HEK293 (cell line): ENCODE measurements at regions not wholly inside any gene's neighbourhood (a gene's known extent, or its start where the extent isn't known, plus 50 kb on each side); places are given as distances from the start of the nearest gene placed in this dataset.

Experiments
- CTCF ChIA-PET: fragments of 350-600 bp; formaldehyde crosslinking; extraction: SDS; loops from one replicate; lab custom pipeline; 2021; ENCODE audit warnings: antibody characterized with exemption; lab: Yijun Ruan, JAX
- POLR2A ChIA-PET: fragments of 300-600 bp; formaldehyde crosslinking; extraction: SDS; loops from one replicate; lab custom pipeline; 2020; ENCODE audit warnings: antibody characterized with exemption, inconsistent platforms; lab: Yijun Ruan, JAX
- H3K27ac ChIP-seq: fragments of 200-500 bp; sonication (Bioruptor generic); 2 replicates; pipeline ENCODE4 v1.5.1; 2014; ENCODE audit warnings: low read depth, low read length, control low read depth, inconsistent platforms; ENCODE audit errors: extremely low read depth
- H3K36me3 ChIP-seq, 2 experiments: fragments of 200-500 bp in 1 of 2; sonication (Bioruptor generic) in 1 of 2; 1 replicate in 1 of 2; 2 replicates in 1 of 2; pipeline ENCODE4 v1.5.1; 2014 to 2017; ENCODE audit warnings: inconsistent platforms in 2 of 2, low read length in 2 of 2; ENCODE audit not compliant: control insufficient read depth in 2 of 2, insufficient read depth in 1 of 2
- H3K4me1 ChIP-seq: fragments of 200-500 bp; sonication (Bioruptor generic); 2 replicates; pipeline ENCODE4 v1.5.1; 2014; ENCODE audit warnings: mild to moderate bottlenecking, low read length, inconsistent platforms; ENCODE audit not compliant: control insufficient read depth, insufficient read depth
- H3K4me3 ChIP-seq: 2 replicates; pipeline ENCODE4 v1.5.1; 2011; ENCODE audit warnings: low read depth, mild to moderate bottlenecking, control low read depth, low read length, moderate library complexity
- H3K9me3 ChIP-seq: fragments of 200-500 bp; sonication (Bioruptor generic); 2 replicates; pipeline ENCODE4 v1.5.1; 2014; ENCODE audit warnings: low read depth, low read length, inconsistent platforms; ENCODE audit not compliant: control insufficient read depth, insufficient read depth
- GLI2 ChIP-seq: fragments of 450-650 bp; formaldehyde crosslinking; IDR thresholded peaks from 2 replicates; pipeline ENCODE4; 2017; ENCODE audit warnings: missing biosample characterization, missing genetic modification characterization, low read depth, borderline replicate concordance
- HOXD13 ChIP-seq: sonication (generic); formaldehyde crosslinking; IDR thresholded peaks from 2 replicates; pipeline ENCODE4 v1.8.0; 2022; ENCODE audit warnings: missing genetic modification reagents, borderline replicate concordance
- REPIN1 ChIP-seq: fragments of 450-650 bp; formaldehyde crosslinking; IDR thresholded peaks from 2 replicates; pipeline ENCODE4 v1.5.1; 2017; ENCODE audit warnings: missing biosample characterization, missing genetic modification characterization, low read depth
- SALL2 ChIP-seq: fragments of 450-650 bp; formaldehyde crosslinking; IDR thresholded peaks from 2 replicates; pipeline ENCODE4 v1.5.0; 2017; ENCODE audit warnings: missing biosample characterization, mild to moderate bottlenecking, missing genetic modification characterization, borderline replicate concordance
- ZBTB17 ChIP-seq: fragments of 450-650 bp; formaldehyde crosslinking; IDR thresholded peaks from 2 replicates; pipeline ENCODE4 v1.5.1; 2016; ENCODE audit warnings: missing biosample characterization, missing genetic modification characterization
- ZIC2 ChIP-seq: fragments of 450-650 bp; formaldehyde crosslinking; IDR thresholded peaks from 2 replicates; pipeline ENCODE4 v1.5.1; 2016; ENCODE audit warnings: missing biosample characterization, missing genetic modification characterization
- ZNF157 ChIP-seq: fragments of 450-650 bp; formaldehyde crosslinking; IDR thresholded peaks from 2 replicates; pipeline ENCODE4 v1.5.1; 2016; ENCODE audit warnings: missing biosample characterization, missing genetic modification characterization
- ZNF211 ChIP-seq: fragments of 450-650 bp; formaldehyde crosslinking; IDR thresholded peaks from 2 replicates; pipeline ENCODE4 v1.5.1; 2016; ENCODE audit warnings: low read depth, missing biosample characterization, missing genetic modification characterization
- ZNF221 ChIP-seq: fragments of 450-650 bp; formaldehyde crosslinking; IDR thresholded peaks from 2 replicates; pipeline ENCODE4 v1.5.1; 2017; ENCODE audit warnings: missing biosample characterization, missing genetic modification characterization, borderline replicate concordance
- ZNF37A ChIP-seq: fragments of 450-650 bp; IDR thresholded peaks from 2 replicates; pipeline ENCODE4 v1.5.1; 2018; ENCODE audit warnings: missing biosample characterization, missing genetic modification characterization
- ZNF560 ChIP-seq: fragments of 450-650 bp; formaldehyde crosslinking; IDR thresholded peaks from 2 replicates; pipeline ENCODE4 v1.5.1; 2017; ENCODE audit warnings: missing biosample characterization, missing genetic modification characterization, borderline replicate concordance
- ZNF561 ChIP-seq: fragments of 450-650 bp; IDR thresholded peaks from 2 replicates; pipeline ENCODE4 v1.5.1; 2018; ENCODE audit warnings: missing biosample characterization, missing genetic modification characterization, borderline replicate concordance
- ZNF610 ChIP-seq: fragments of 450-650 bp; formaldehyde crosslinking; IDR thresholded peaks from 2 replicates; pipeline ENCODE4 v1.5.1; 2016; ENCODE audit warnings: missing biosample characterization, missing genetic modification characterization, borderline replicate concordance
- ZNF626 ChIP-seq: fragments of 450-650 bp; sonication (Bioruptor Pico); formaldehyde crosslinking; IDR thresholded peaks from 2 replicates; pipeline ENCODE4 v1.5.1; 2018; ENCODE audit warnings: missing biosample characterization, missing genetic modification characterization, inconsistent platforms
- ZNF777 ChIP-seq: fragments of 450-650 bp; formaldehyde crosslinking; IDR thresholded peaks from 2 replicates; pipeline ENCODE4 v1.5.1; 2017; ENCODE audit warnings: missing biosample characterization, missing genetic modification characterization, borderline replicate concordance
- ZSCAN23 ChIP-seq: fragments of 450-650 bp; formaldehyde crosslinking; IDR thresholded peaks from 2 replicates; pipeline ENCODE4 v1.5.1; 2016; ENCODE audit warnings: missing biosample characterization, missing genetic modification characterization
- TF ChIP-seq, protein P1 (sequence below): fragments of 450-650 bp; IDR thresholded peaks from 2 replicates; pipeline ENCODE4 v1.5.1; 2018; ENCODE audit warnings: missing biosample characterization, missing genetic modification characterization
- TF ChIP-seq, protein P2 (sequence below): fragments of 450-650 bp; formaldehyde crosslinking; IDR thresholded peaks from 2 replicates; pipeline ENCODE4 v1.5.1; 2016; ENCODE audit warnings: missing biosample characterization, missing genetic modification characterization, borderline replicate concordance
- TF ChIP-seq, protein P3 (sequence below): fragments of 450-650 bp; formaldehyde crosslinking; IDR thresholded peaks from 2 replicates; pipeline ENCODE4 v1.5.1; 2016; ENCODE audit warnings: missing biosample characterization, missing genetic modification characterization
- TF ChIP-seq, protein P4 (sequence below): fragments of 450-650 bp; formaldehyde crosslinking; IDR thresholded peaks from 2 replicates; pipeline ENCODE4 v1.5.1; 2016; ENCODE audit warnings: missing biosample characterization, missing genetic modification characterization
- TF ChIP-seq, protein P5 (sequence below): fragments of 450-650 bp; formaldehyde crosslinking; IDR thresholded peaks from 2 replicates; pipeline ENCODE4 v1.5.1; 2016; ENCODE audit warnings: missing biosample characterization, missing genetic modification characterization
- TF ChIP-seq, protein P6 (sequence below): IDR thresholded peaks from 2 replicates; pipeline ENCODE4 v1.6.1; 2011; ENCODE audit warnings: mild to moderate bottlenecking, low read depth, low read length, borderline replicate concordance

DNA sequence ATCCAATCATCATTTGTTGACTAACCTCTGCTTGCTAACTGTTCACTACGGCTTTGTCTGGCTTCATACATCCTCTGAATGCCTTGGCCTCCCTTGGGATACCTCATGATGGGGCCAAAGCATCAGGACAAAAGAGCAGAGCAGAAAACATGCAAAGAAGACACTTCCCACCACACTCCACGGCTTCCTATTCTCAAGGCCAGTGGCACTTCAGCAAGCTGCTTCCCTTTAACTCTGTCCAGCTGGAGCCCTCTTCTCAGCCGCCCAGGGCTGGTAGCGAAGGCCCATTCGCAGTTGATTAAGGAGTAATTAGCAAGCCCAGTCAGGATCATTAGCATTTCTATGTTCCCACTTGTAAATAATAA, 224.3 kb upstream of the FGGY start:
- Histone ChIP-seq H3K36me3 (no peaks in the 10 kb centered on the region), H3K9me3 (no peaks in the 10 kb centered on the region), H3K4me1 (peaks cover 11% of the 10 kb centered on the region), H3K4me3 (no peak overlapping the region), H3K27ac (no peak overlapping the region)
- POLR2A ChIA-PET: no interaction called here
- CTCF ChIA-PET: interaction anchor here (2.0 kb wide), 1 partner anchor 11 kb away, joined by 6 read pairs; no protein-coding TSS in a partner anchor
- no peak for TF ChIP-seq ZSCAN23
- no peak for TF ChIP-seq ZNF211 (tag by site-specific recombination)
- TF ChIP-seq, protein P1, sequence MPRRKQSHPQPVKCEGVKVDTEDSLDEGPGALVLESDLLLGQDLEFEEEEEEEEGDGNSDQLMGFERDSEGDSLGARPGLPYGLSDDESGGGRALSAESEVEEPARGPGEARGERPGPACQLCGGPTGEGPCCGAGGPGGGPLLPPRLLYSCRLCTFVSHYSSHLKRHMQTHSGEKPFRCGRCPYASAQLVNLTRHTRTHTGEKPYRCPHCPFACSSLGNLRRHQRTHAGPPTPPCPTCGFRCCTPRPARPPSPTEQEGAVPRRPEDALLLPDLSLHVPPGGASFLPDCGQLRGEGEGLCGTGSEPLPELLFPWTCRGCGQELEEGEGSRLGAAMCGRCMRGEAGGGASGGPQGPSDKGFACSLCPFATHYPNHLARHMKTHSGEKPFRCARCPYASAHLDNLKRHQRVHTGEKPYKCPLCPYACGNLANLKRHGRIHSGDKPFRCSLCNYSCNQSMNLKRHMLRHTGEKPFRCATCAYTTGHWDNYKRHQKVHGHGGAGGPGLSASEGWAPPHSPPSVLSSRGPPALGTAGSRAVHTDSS (tag by site-specific recombination): no peak
- TF ChIP-seq SALL2 (tag by site-specific recombination): no peak
- TF ChIP-seq ZNF560 (tag by site-specific recombination): no peak
- TF ChIP-seq, protein P2, sequence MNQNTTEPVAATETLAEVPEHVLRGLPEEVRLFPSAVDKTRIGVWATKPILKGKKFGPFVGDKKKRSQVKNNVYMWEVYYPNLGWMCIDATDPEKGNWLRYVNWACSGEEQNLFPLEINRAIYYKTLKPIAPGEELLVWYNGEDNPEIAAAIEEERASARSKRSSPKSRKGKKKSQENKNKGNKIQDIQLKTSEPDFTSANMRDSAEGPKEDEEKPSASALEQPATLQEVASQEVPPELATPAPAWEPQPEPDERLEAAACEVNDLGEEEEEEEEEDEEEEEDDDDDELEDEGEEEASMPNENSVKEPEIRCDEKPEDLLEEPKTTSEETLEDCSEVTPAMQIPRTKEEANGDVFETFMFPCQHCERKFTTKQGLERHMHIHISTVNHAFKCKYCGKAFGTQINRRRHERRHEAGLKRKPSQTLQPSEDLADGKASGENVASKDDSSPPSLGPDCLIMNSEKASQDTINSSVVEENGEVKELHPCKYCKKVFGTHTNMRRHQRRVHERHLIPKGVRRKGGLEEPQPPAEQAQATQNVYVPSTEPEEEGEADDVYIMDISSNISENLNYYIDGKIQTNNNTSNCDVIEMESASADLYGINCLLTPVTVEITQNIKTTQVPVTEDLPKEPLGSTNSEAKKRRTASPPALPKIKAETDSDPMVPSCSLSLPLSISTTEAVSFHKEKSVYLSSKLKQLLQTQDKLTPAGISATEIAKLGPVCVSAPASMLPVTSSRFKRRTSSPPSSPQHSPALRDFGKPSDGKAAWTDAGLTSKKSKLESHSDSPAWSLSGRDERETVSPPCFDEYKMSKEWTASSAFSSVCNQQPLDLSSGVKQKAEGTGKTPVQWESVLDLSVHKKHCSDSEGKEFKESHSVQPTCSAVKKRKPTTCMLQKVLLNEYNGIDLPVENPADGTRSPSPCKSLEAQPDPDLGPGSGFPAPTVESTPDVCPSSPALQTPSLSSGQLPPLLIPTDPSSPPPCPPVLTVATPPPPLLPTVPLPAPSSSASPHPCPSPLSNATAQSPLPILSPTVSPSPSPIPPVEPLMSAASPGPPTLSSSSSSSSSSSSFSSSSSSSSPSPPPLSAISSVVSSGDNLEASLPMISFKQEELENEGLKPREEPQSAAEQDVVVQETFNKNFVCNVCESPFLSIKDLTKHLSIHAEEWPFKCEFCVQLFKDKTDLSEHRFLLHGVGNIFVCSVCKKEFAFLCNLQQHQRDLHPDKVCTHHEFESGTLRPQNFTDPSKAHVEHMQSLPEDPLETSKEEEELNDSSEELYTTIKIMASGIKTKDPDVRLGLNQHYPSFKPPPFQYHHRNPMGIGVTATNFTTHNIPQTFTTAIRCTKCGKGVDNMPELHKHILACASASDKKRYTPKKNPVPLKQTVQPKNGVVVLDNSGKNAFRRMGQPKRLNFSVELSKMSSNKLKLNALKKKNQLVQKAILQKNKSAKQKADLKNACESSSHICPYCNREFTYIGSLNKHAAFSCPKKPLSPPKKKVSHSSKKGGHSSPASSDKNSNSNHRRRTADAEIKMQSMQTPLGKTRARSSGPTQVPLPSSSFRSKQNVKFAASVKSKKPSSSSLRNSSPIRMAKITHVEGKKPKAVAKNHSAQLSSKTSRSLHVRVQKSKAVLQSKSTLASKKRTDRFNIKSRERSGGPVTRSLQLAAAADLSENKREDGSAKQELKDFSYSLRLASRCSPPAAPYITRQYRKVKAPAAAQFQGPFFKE: no peak
- no peak for TF ChIP-seq ZNF777 (tag by site-specific recombination)
- TF ChIP-seq ZNF626 (tag by site-specific recombination): no peak
- TF ChIP-seq ZBTB17 (tag by site-specific recombination): no peak
- TF ChIP-seq ZNF157: no peak
- TF ChIP-seq, protein P3, sequence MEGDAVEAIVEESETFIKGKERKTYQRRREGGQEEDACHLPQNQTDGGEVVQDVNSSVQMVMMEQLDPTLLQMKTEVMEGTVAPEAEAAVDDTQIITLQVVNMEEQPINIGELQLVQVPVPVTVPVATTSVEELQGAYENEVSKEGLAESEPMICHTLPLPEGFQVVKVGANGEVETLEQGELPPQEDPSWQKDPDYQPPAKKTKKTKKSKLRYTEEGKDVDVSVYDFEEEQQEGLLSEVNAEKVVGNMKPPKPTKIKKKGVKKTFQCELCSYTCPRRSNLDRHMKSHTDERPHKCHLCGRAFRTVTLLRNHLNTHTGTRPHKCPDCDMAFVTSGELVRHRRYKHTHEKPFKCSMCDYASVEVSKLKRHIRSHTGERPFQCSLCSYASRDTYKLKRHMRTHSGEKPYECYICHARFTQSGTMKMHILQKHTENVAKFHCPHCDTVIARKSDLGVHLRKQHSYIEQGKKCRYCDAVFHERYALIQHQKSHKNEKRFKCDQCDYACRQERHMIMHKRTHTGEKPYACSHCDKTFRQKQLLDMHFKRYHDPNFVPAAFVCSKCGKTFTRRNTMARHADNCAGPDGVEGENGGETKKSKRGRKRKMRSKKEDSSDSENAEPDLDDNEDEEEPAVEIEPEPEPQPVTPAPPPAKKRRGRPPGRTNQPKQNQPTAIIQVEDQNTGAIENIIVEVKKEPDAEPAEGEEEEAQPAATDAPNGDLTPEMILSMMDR (tag by site-specific recombination): no peak
- no peak for TF ChIP-seq ZIC2 (tag by site-specific recombination)
- TF ChIP-seq, protein P4, sequence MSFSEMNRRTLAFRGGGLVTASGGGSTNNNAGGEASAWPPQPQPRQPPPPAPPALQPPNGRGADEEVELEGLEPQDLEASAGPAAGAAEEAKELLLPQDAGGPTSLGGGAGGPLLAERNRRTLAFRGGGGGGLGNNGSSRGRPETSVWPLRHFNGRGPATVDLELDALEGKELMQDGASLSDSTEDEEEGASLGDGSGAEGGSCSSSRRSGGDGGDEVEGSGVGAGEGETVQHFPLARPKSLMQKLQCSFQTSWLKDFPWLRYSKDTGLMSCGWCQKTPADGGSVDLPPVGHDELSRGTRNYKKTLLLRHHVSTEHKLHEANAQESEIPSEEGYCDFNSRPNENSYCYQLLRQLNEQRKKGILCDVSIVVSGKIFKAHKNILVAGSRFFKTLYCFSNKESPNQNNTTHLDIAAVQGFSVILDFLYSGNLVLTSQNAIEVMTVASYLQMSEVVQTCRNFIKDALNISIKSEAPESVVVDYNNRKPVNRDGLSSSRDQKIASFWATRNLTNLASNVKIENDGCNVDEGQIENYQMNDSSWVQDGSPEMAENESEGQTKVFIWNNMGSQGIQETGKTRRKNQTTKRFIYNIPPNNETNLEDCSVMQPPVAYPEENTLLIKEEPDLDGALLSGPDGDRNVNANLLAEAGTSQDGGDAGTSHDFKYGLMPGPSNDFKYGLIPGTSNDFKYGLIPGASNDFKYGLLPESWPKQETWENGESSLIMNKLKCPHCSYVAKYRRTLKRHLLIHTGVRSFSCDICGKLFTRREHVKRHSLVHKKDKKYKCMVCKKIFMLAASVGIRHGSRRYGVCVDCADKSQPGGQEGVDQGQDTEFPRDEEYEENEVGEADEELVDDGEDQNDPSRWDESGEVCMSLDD (tag by site-specific recombination): no peak

DNA sequence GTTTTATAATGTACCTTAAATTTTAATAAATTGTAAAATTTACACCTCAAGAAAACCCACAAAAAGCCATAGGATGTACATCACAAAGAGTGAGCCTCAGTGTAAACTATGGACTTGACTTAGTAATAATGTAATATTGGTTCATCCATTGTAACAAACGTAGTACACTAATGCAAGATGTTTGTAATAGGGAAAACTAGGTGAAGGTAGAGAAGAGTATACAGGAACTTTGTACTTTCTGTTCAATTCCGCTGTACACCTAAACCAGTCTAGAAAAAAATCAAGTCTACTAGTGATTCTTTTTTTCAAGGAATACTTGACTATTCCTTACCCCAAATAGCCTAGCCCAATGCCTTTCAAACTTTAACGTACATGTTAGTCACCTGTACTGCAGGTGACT, 222.3 kb upstream of the FGGY start:
- ChIA-PET CTCF (interaction anchor here (0.6 kb wide), 1 partner anchor 318 kb away, joined by 3 read pairs; no protein-coding TSS in a partner anchor), POLR2A (no interaction called here)
- no peaks in the 10 kb centered on the region for H3K9me3 ChIP-seq
- H3K27ac ChIP-seq: no peak overlapping the region
- H3K4me3 ChIP-seq: no peak overlapping the region
- peaks cover 26% of the 10 kb centered on the region for H3K4me1 ChIP-seq
- H3K36me3 ChIP-seq: no peaks in the 10 kb centered on the region
- TF ChIP-seq ZNF37A (tag by site-specific recombination) (no peak), REPIN1 (tag by site-specific recombination) (no peak), ZNF561 (no peak), ZNF610 (tag by site-specific recombination) (no peak), GLI2 (no peak), HOXD13 (CRISPR knock-in tag) (no peak), ZNF221 (no peak)
- TF ChIP-seq, protein P5, sequence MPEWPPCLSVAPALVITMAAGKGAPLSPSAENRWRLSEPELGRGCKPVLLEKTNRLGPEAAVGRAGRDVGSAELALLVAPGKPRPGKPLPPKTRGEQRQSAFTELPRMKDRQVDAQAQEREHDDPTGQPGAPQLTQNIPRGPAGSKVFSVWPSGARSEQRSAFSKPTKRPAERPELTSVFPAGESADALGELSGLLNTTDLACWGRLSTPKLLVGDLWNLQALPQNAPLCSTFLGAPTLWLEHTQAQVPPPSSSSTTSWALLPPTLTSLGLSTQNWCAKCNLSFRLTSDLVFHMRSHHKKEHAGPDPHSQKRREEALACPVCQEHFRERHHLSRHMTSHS (tag by site-specific recombination): no peak
- TF ChIP-seq, protein P6, sequence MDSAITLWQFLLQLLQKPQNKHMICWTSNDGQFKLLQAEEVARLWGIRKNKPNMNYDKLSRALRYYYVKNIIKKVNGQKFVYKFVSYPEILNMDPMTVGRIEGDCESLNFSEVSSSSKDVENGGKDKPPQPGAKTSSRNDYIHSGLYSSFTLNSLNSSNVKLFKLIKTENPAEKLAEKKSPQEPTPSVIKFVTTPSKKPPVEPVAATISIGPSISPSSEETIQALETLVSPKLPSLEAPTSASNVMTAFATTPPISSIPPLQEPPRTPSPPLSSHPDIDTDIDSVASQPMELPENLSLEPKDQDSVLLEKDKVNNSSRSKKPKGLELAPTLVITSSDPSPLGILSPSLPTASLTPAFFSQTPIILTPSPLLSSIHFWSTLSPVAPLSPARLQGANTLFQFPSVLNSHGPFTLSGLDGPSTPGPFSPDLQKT: no peak
